ENCODE measurements at regions not wholly inside any gene's neighbourhood (a gene's known extent, or its start where the extent isn't known, plus 50 kb on each side); places are given as distances from the start of the nearest gene placed in this dataset.

- Histone ChIP-seq H3K36me3 (replicated peaks; ENCODE audit: insufficient read depth, low read length) (no peaks in the 10 kb centered on the region), H3K9me3 (replicated peaks; ENCODE audit: insufficient read depth, low read length) (no peaks in the 10 kb centered on the region), H2AFZ (ENCODE audit: low read length) (no peak overlapping the region), H3K9me2 (replicated peaks; ENCODE audit: insufficient read depth, low read length) (no peaks in the 10 kb centered on the region), H3K79me2 (ENCODE audit: low read length) (no peaks in the 10 kb centered on the region), H3K27me3 (replicated peaks; ENCODE audit: insufficient read depth, low read length) (no peaks in the 10 kb centered on the region), H3K4me1 (ENCODE audit: low read length) (no peaks in the 10 kb centered on the region), H3F3A (ENCODE audit: insufficient read depth, low read length) (no peaks in the 10 kb centered on the region), H3K27ac (ENCODE audit: low read length) (no peak overlapping the region), H4K20me1 (ENCODE audit: insufficient read depth, low read length) (no peaks in the 10 kb centered on the region), H3K9ac (ENCODE audit: low read length) (no peak overlapping the region), H3K4me3 (ENCODE audit: low read length) (no peak overlapping the region), H3K4me2 (ENCODE audit: low read depth, low read length) (no peak overlapping the region)
- no peak for DNase-seq
- TF ChIP-seq EZH2 (optimal IDR thresholded peaks at IDR 0.05; ENCODE audit: low read depth, low read length) (no peak), EZH2phosphoT487 (IDR thresholded peaks at IDR 0.05; ENCODE audit: low read length) (no peak)
- TF ChIP-seq, protein P1, sequence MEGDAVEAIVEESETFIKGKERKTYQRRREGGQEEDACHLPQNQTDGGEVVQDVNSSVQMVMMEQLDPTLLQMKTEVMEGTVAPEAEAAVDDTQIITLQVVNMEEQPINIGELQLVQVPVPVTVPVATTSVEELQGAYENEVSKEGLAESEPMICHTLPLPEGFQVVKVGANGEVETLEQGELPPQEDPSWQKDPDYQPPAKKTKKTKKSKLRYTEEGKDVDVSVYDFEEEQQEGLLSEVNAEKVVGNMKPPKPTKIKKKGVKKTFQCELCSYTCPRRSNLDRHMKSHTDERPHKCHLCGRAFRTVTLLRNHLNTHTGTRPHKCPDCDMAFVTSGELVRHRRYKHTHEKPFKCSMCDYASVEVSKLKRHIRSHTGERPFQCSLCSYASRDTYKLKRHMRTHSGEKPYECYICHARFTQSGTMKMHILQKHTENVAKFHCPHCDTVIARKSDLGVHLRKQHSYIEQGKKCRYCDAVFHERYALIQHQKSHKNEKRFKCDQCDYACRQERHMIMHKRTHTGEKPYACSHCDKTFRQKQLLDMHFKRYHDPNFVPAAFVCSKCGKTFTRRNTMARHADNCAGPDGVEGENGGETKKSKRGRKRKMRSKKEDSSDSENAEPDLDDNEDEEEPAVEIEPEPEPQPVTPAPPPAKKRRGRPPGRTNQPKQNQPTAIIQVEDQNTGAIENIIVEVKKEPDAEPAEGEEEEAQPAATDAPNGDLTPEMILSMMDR (IDR thresholded peaks at IDR 0.05; ENCODE audit: low read length) = no peak
These were observed 90.6 kb downstream of the C6orf118 start for GRCh38 chr6:165218829-165219228.

GRCh38 chr6:165206798-165207197 lies 102.6 kb downstream of the C6orf118 start:
- no peaks in the 10 kb centered on the region for H3K9me3 ChIP-seq (replicated peaks; ENCODE audit: insufficient read depth, low read length)
- H3K4me1 ChIP-seq (ENCODE audit: low read length) = no peaks in the 10 kb centered on the region
- no peaks in the 10 kb centered on the region for H3K36me3 ChIP-seq (replicated peaks; ENCODE audit: insufficient read depth, low read length)
- H3K4me2 ChIP-seq (ENCODE audit: low read depth, low read length) = no peak overlapping the region
- no peaks in the 10 kb centered on the region for H3K27me3 ChIP-seq (replicated peaks; ENCODE audit: insufficient read depth, low read length)
- H2AFZ ChIP-seq (ENCODE audit: low read length) = no peak overlapping the region
- no peaks in the 10 kb centered on the region for H4K20me1 ChIP-seq (ENCODE audit: insufficient read depth, low read length)
- H3F3A ChIP-seq (ENCODE audit: insufficient read depth, low read length) = no peaks in the 10 kb centered on the region
- TF ChIP-seq, protein P1 (IDR thresholded peaks at IDR 0.05; ENCODE audit: low read length) = no peak
- TF ChIP-seq EZH2 (optimal IDR thresholded peaks at IDR 0.05; ENCODE audit: low read depth, low read length) = no peak
- no peak for TF ChIP-seq EZH2phosphoT487 (IDR thresholded peaks at IDR 0.05; ENCODE audit: low read length)
- no peak for DNase-seq
- H3K9ac ChIP-seq (ENCODE audit: low read length) = no peak overlapping the region
- H3K27ac ChIP-seq (ENCODE audit: low read length) = no peak overlapping the region
- no peak overlapping the region for H3K4me3 ChIP-seq (ENCODE audit: low read length)
- no peaks in the 10 kb centered on the region for H3K79me2 ChIP-seq (ENCODE audit: low read length)
- H3K9me2 ChIP-seq (replicated peaks; ENCODE audit: insufficient read depth, low read length) = no peaks in the 10 kb centered on the region

DNA sequence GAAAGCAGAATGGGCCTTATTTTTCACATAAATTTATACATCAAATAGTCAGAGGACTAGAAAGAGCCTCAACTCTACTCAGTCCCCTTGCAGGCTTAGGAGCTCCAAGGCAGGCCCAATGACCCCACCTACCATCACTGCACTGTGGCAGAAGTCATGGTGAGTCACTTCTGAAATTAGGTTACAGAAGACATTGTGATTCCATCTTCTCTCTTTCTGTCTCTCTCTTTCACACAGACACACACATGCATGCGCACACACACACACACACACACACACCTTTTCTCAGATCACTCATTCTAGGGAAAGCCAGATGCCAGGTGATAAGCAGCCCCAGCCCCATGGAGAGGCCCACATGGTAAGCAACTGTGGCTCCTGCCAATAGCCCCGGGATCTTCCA lies 103.8 kb downstream of the C6orf118 start:
- no peak overlapping the region for H3K27ac ChIP-seq (ENCODE audit: low read length)
- no peaks in the 10 kb centered on the region for H3K4me1 ChIP-seq (ENCODE audit: low read length)
- no peak overlapping the region for H3K9ac ChIP-seq (ENCODE audit: low read length)
- H3K79me2 ChIP-seq (ENCODE audit: low read length) = no peaks in the 10 kb centered on the region
- TF ChIP-seq, protein P1 (IDR thresholded peaks at IDR 0.05; ENCODE audit: low read length) = no peak
- TF ChIP-seq EZH2 (optimal IDR thresholded peaks at IDR 0.05; ENCODE audit: low read depth, low read length) (no peak), EZH2phosphoT487 (IDR thresholded peaks at IDR 0.05; ENCODE audit: low read length) (no peak)
- no peak overlapping the region for H3K4me2 ChIP-seq (ENCODE audit: low read depth, low read length)
- no peaks in the 10 kb centered on the region for H3K36me3 ChIP-seq (replicated peaks; ENCODE audit: insufficient read depth, low read length)
- H3K9me3 ChIP-seq (replicated peaks; ENCODE audit: insufficient read depth, low read length) = no peaks in the 10 kb centered on the region
- no peaks in the 10 kb centered on the region for H4K20me1 ChIP-seq (ENCODE audit: insufficient read depth, low read length)
- no peaks in the 10 kb centered on the region for H3F3A ChIP-seq (ENCODE audit: insufficient read depth, low read length)
- H3K27me3 ChIP-seq (replicated peaks; ENCODE audit: insufficient read depth, low read length) = no peaks in the 10 kb centered on the region
- no peak overlapping the region for H2AFZ ChIP-seq (ENCODE audit: low read length)
- H3K9me2 ChIP-seq (replicated peaks; ENCODE audit: insufficient read depth, low read length) = no peaks in the 10 kb centered on the region
- DNase-seq = no peak
- H3K4me3 ChIP-seq (ENCODE audit: low read length) = no peak overlapping the region

Data from MM.1S (cell line).